ENCODE measurements at regions not wholly inside any gene's neighbourhood (a gene's known extent, or its start where the extent isn't known, plus 50 kb on each side); places are given as distances from the start of the nearest gene placed in this dataset.

- no peak for TF ChIP-seq CTCF (conservative IDR thresholded peaks at IDR 0.05)
- WGBS, 2 experiments (ENCODE audit: insufficient coverage in 1 of 2, insufficient read length in 1 of 2) = 43 to 79% methylated on average over 1 of the region's 1 CpG
- Mint-ChIP-seq H3K4me3 (no peak overlapping the region), H3K9me3 (no peaks in the 10 kb centered on the region), H3K36me3 (ENCODE audit: low read depth) (no peaks in the 10 kb centered on the region), H3K27me3 (ENCODE audit: insufficient read depth) (no peaks in the 10 kb centered on the region), H3K4me1 (peaks cover 17% of the 10 kb centered on the region), H3K27ac (no peak overlapping the region)
- Histone ChIP-seq H3K4me3 (ENCODE audit: low read length) (no peak overlapping the region), H3K27me3 (ENCODE audit: control insufficient read depth, insufficient read depth, low read length, poor library complexity, severe bottlenecking) (no peaks in the 10 kb centered on the region), H3K4me1 (ENCODE audit: control insufficient read depth, insufficient read depth, low read length) (no peaks in the 10 kb centered on the region), H3K9me3 (ENCODE audit: control insufficient read depth, low read length) (no peaks in the 10 kb centered on the region), H3K9ac (ENCODE audit: extremely low read depth, low read length, poor library complexity, severe bottlenecking) (no peak overlapping the region), H3K36me3 (ENCODE audit: control insufficient read depth, insufficient read depth, low read length) (no peaks in the 10 kb centered on the region), H3K27ac (ENCODE audit: low read depth, low read length) (no peak overlapping the region)
- no peak for DNase-seq
Observed at GRCh38 chr1:72547412-72547811, 265.1 kb upstream of the NEGR1 start.

DNA sequence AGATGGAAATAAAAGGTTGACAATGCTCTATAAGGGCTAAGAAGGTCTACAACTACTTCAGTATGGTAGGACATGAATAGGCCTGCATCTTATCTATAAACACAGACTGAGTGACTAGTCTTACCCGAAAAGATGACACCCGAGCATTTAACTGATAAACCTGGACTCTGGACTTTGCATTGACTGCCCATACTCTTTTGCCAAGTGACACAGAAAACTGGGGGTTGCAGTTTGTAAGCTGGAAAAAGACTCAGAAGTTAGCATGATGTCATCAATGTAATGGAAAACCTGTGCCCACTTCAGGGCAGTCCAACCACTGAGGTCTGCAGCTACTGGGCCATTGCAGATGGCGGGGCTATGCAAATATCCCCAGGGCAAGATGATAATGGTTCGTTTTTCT, 258.3 kb upstream of the NEGR1 start:
- H3K4me1 Mint-ChIP-seq = no peaks in the 10 kb centered on the region
- H3K27ac Mint-ChIP-seq = no peak overlapping the region
- no peaks in the 10 kb centered on the region for H3K9me3 Mint-ChIP-seq
- TF ChIP-seq CTCF (conservative IDR thresholded peaks at IDR 0.05) = no peak
- Histone ChIP-seq H3K9ac (ENCODE audit: extremely low read depth, low read length, poor library complexity, severe bottlenecking) (no peak overlapping the region), H3K27ac (ENCODE audit: low read depth, low read length) (no peak overlapping the region), H3K9me3 (ENCODE audit: control insufficient read depth, low read length) (no peaks in the 10 kb centered on the region), H3K4me3 (ENCODE audit: low read length) (no peak overlapping the region), H3K4me1 (ENCODE audit: control insufficient read depth, insufficient read depth, low read length) (no peaks in the 10 kb centered on the region), H3K36me3 (ENCODE audit: control insufficient read depth, insufficient read depth, low read length) (no peaks in the 10 kb centered on the region), H3K27me3 (ENCODE audit: control insufficient read depth, insufficient read depth, low read length, poor library complexity, severe bottlenecking) (no peaks in the 10 kb centered on the region)
- WGBS, 2 experiments (ENCODE audit: insufficient coverage in 1 of 2, insufficient read length in 1 of 2) = 89 to 100% methylated on average over 4 of the region's 4 CpGs
- no peaks in the 10 kb centered on the region for H3K27me3 Mint-ChIP-seq (ENCODE audit: insufficient read depth)
- no peak overlapping the region for H3K4me3 Mint-ChIP-seq
- DNase-seq = no peak
- no peaks in the 10 kb centered on the region for H3K36me3 Mint-ChIP-seq (ENCODE audit: low read depth)

DNA sequence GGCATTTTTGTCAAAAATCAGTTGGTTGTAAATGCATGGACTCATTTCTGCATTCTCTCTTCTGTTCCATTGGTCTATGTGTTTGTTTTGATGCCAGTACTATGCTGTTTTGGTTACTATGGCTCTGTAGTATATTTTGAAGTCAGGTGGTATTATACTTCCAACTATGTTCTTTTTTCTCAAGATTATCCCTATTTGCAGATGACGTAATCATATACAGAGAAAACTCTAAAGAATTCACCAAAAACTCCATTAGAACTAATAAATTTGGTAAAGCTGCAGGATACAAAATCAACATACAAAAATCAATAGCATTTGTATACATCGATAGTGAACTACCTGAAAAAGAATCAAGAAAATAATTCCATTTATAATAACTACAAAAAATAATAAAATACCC, 253.1 kb upstream of the NEGR1 start:
- H3K27me3 Mint-ChIP-seq (ENCODE audit: insufficient read depth) = no peaks in the 10 kb centered on the region
- Histone ChIP-seq H3K27me3 (ENCODE audit: control insufficient read depth, insufficient read depth, low read length, poor library complexity, severe bottlenecking) (no peaks in the 10 kb centered on the region), H3K9ac (ENCODE audit: extremely low read depth, low read length, poor library complexity, severe bottlenecking) (no peak overlapping the region), H3K27ac (ENCODE audit: low read depth, low read length) (no peak overlapping the region), H3K36me3 (ENCODE audit: control insufficient read depth, insufficient read depth, low read length) (no peaks in the 10 kb centered on the region), H3K4me3 (ENCODE audit: low read length) (no peak overlapping the region), H3K4me1 (ENCODE audit: control insufficient read depth, insufficient read depth, low read length) (no peaks in the 10 kb centered on the region), H3K9me3 (ENCODE audit: control insufficient read depth, low read length) (no peaks in the 10 kb centered on the region)
- 100% methylated on average over 2 of the region's 2 CpGs for WGBS, 2 experiments (ENCODE audit: insufficient coverage in 1 of 2, insufficient read length in 1 of 2)
- no peaks in the 10 kb centered on the region for H3K4me1 Mint-ChIP-seq
- H3K4me3 Mint-ChIP-seq = no peak overlapping the region
- no peaks in the 10 kb centered on the region for H3K36me3 Mint-ChIP-seq (ENCODE audit: low read depth)
- H3K27ac Mint-ChIP-seq = no peak overlapping the region
- H3K9me3 Mint-ChIP-seq = no peaks in the 10 kb centered on the region
- no peak for TF ChIP-seq CTCF (conservative IDR thresholded peaks at IDR 0.05)
- no peak for DNase-seq

All from endodermal cell (in vitro differentiated cells).